ENCODE measurements at regions not wholly inside any gene's neighbourhood (a gene's known extent, or its start where the extent isn't known, plus 50 kb on each side); places are given as distances from the start of the nearest gene placed in this dataset.

DNA sequence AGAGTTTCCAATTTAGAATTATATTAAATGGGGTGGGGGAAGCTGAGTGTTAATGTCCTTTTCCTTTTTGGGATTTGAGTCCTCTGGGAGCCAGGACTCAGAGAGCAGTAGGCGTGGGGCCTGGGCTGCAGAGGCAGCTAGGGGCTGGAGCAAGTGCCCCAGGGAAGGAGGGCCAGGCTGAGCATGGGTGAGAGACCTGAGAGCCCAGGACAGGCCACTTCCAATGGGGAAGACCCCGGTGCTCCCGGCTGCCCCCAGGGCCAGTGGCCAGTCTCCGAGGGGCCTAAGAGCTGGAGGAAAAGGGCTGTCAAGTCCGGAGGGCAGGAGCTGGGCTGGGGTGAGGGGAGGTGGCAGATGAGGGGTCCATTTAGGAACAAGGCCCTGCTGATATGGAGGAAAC lies 371.5 kb downstream of the ZNF536 start:
- TF ChIP-seq POLR2A (IDR thresholded peaks at IDR 0.05) (no peak), CTCF (IDR thresholded peaks at IDR 0.05) (no peak)

Measured in gastroesophageal sphincter (tissue), 3 donors.